Common myeloid progenitor, CD34-positive (primary cell): ENCODE measurements at regions not wholly inside any gene's neighbourhood (a gene's known extent, or its start where the extent isn't known, plus 50 kb on each side); places are given as distances from the start of the nearest gene placed in this dataset.
A peak's percentile ranks its signal among the peaks of the same experiment; 100 is the strongest.

Source experiments
- CTCF ChIA-PET: fragments of 350-600 bp; sonication (Branson Sonifier 250); formaldehyde crosslinking; loops from one replicate; lab custom pipeline; 2021; ENCODE audit warnings: antibody characterized with exemption; lab: Charles Lee
- POLR2A ChIA-PET: fragments of 350-600 bp; sonication (Branson Sonifier 250); formaldehyde crosslinking; loops from one replicate; lab custom pipeline; 2021; ENCODE audit warnings: antibody characterized with exemption; lab: Charles Lee
- DNase-seq, 3 donors: peaks; one replicate each; pipeline versions ENCODE4 v3.0.0 to v3.0.0-alpha.2; 2013
- H3K27ac ChIP-seq, 2 experiments: 1 replicate in 1 of 2; 2 replicates in 1 of 2; pipeline ENCODE4 v1.7.0; 2013; ENCODE audit warnings: inconsistent platforms in 2 of 2, low read length in 2 of 2, mild to moderate bottlenecking in 2 of 2, low read depth in 1 of 2, moderate library complexity in 1 of 2; ENCODE audit not compliant: severe bottlenecking in 2 of 2, insufficient read depth in 1 of 2, poor library complexity in 1 of 2
- H3K27me3 ChIP-seq, 5 experiments: replicated peaks in 2 of 5; 1 replicate in 3 of 5; 2 replicates in 2 of 5; pipeline versions ENCODE4 v1.6.1 to v1.7.0; 2013; ENCODE audit warnings: low read length in 4 of 5, mild to moderate bottlenecking in 2 of 5, moderate library complexity in 2 of 5, inconsistent platforms in 1 of 5; ENCODE audit not compliant: insufficient read depth in 5 of 5, control insufficient read depth in 4 of 5
- H3K36me3 ChIP-seq, 4 experiments: 1 replicate in 2 of 4; 2 replicates in 2 of 4; pipeline versions ENCODE4 v1.6.1 to v1.7.0; 2013; ENCODE audit warnings: low read length in 3 of 4, control low read depth in 1 of 4, mild to moderate bottlenecking in 1 of 4; ENCODE audit not compliant: control insufficient read depth in 4 of 4, insufficient read depth in 4 of 4
- H3K4me1 ChIP-seq, 4 experiments: 1 replicate in 3 of 4; 2 replicates in 1 of 4; pipeline versions ENCODE4 v1.6.1 to v1.7.1; 2013; ENCODE audit warnings: low read length in 3 of 4, mild to moderate bottlenecking in 3 of 4, control low read depth in 1 of 4, inconsistent platforms in 1 of 4, moderate library complexity in 1 of 4; ENCODE audit not compliant: control insufficient read depth in 4 of 4, insufficient read depth in 4 of 4; ENCODE audit errors: control extremely low read depth in 1 of 4
- H3K4me3 ChIP-seq, 7 experiments: 1 replicate in 4 of 7; 2 replicates in 3 of 7; pipeline versions ENCODE4 v1.5.1 to v1.7.0; 2013; ENCODE audit warnings: mild to moderate bottlenecking in 7 of 7, low read length in 6 of 7, moderate library complexity in 6 of 7, inconsistent platforms in 2 of 7, low read depth in 2 of 7, control low read depth in 1 of 7; ENCODE audit not compliant: insufficient read depth in 4 of 7, control insufficient read depth in 1 of 7; ENCODE audit errors: extremely low read depth in 1 of 7
- H3K9me3 ChIP-seq, 5 experiments: 1 replicate in 4 of 5; 2 replicates in 1 of 5; pipeline versions ENCODE4 v1.6.1 to v1.7.1; 2013; ENCODE audit warnings: low read length in 4 of 5, mild to moderate bottlenecking in 2 of 5, inconsistent platforms in 1 of 5, low read depth in 1 of 5, moderate library complexity in 1 of 5; ENCODE audit not compliant: control insufficient read depth in 4 of 5, insufficient read depth in 2 of 5; ENCODE audit errors: control extremely low read depth in 1 of 5
- WGBS: methylation state at CpG from one replicate; pipeline ENCODE4 v1.1.5; 2013; ENCODE audit not compliant: insufficient coverage; 5-methylcytosine and 5-hydroxymethylcytosine counted together

- Histone ChIP-seq H3K4me3 (no peak overlapping the region), H3K36me3 (no peaks in the 10 kb centered on the region), H3K4me1 (peaks cover 2 to 9% (median 5%) of the 10 kb centered on the region in 4 experiments), H3K27me3 (no peaks in the 10 kb centered on the region), H3K27ac (no peak overlapping the region), H3K9me3 (no peaks in the 10 kb centered on the region)
- WGBS = no CpG with 5 or more reads among the region's 2 CpGs
- CTCF ChIA-PET = no interaction called here
- POLR2A ChIA-PET = no interaction called here
- DNase-seq = peak in 2 of 3 donors; percentile 37 to 64
Observed at GRCh38 chr10:120656107-120656506, 195.1 kb upstream of the WDR11 start.

DNA sequence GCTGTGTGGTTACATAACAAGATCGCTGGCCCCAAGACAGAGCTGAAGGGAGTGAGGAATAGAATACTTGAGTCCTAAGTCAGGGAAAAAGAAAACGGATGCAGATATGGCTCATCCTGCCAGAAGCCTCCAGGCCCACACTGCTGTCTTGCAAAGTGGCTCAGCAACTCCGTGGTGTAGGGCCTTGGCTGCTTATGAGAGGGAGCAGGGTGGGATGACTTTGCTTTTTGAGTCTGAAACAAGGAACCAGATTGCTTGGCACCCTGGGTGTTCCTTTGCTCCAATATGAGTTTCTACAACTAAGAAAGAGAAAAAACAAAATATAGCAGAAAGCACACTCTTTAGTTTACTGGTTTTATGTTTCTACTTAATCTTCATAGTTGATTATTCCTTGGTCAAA is 193.8 kb upstream of the WDR11 start:
- DNase-seq = peak; percentile 29 to 79 (median 69)

GRCh38 chr10:120658943-120659885 is 191.9 kb upstream of the WDR11 start:
- no peak overlapping the region for H3K4me3 ChIP-seq
- no peaks in the 10 kb centered on the region for H3K36me3 ChIP-seq
- H3K27ac ChIP-seq = no peak overlapping the region
- ChIA-PET POLR2A (no interaction called here), CTCF (interaction anchor here (1.6 kb wide), 1 partner anchor 58 kb away, joined by 3 read pairs; no protein-coding TSS in a partner anchor)
- H3K9me3 ChIP-seq = no peaks in the 10 kb centered on the region
- H3K4me1 ChIP-seq = peaks cover 2 to 9% (median 5%) of the 10 kb centered on the region in 4 experiments
- no peaks in the 10 kb centered on the region for H3K27me3 ChIP-seq
- WGBS = no CpG with 5 or more reads among the region's 4 CpGs
- DNase-seq = no peak

More for the DNA sequence above, 193.8 kb upstream of the WDR11 start:
- 11% methylated on average over 3 of the region's 3 CpGs for WGBS
- Histone ChIP-seq H3K27ac (no peak overlapping the region), H3K36me3 (no peaks in the 10 kb centered on the region), H3K4me3 (no peak overlapping the region), H3K9me3 (no peaks in the 10 kb centered on the region), H3K4me1 (peaks cover 2 to 9% (median 5%) of the 10 kb centered on the region in 4 experiments), H3K27me3 (no peaks in the 10 kb centered on the region)
- CTCF ChIA-PET = no interaction called here
- POLR2A ChIA-PET = no interaction called here

GRCh38 chr10:120666308-120666707 is 184.9 kb upstream of the WDR11 start:
- H3K4me3 ChIP-seq = no peak overlapping the region
- CTCF ChIA-PET = no interaction called here
- WGBS = 97% methylated on average over 4 of the region's 4 CpGs
- POLR2A ChIA-PET = no interaction called here
- peaks cover 0 to 9% (median 7%) of the 10 kb centered on the region in 4 experiments for H3K4me1 ChIP-seq
- no peak overlapping the region for H3K27ac ChIP-seq
- no peaks in the 10 kb centered on the region for H3K27me3 ChIP-seq
- H3K36me3 ChIP-seq = no peaks in the 10 kb centered on the region
- DNase-seq = no peak
- H3K9me3 ChIP-seq = peaks cover 0 to 4% (median 0%) of the 10 kb centered on the region in 5 experiments

DNA sequence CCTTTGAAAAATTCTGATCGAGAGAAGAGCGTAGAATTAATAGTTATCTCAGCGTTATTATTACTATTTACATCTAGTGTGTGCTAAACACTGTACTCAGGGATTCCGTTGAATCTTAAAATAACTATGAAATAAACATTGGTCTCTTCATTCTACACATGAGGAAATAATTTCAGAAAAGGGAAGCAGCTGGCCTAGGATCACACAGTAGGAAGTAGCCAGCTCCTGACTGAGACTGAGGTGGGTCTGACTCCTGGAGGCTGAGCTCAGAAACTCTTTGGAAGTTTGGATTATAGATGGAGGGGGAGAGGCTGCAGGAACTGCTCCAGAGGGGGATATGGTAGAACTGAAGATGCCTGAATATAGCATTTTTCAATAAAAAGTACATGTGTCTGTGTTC is 183.9 kb upstream of the WDR11 start:
- Histone ChIP-seq H3K36me3 (no peaks in the 10 kb centered on the region), H3K4me1 (peaks cover 0 to 9% (median 7%) of the 10 kb centered on the region in 4 experiments), H3K4me3 (no peak overlapping the region), H3K27ac (no peak overlapping the region), H3K9me3 (peaks cover 0 to 4% (median 0%) of the 10 kb centered on the region in 5 experiments), H3K27me3 (no peaks in the 10 kb centered on the region)
- WGBS = no CpG with 5 or more reads among the region's 4 CpGs
- peak in 2 of 3 donors; percentile 28 to 50 for DNase-seq
- POLR2A ChIA-PET = no interaction called here
- CTCF ChIA-PET = no interaction called here

- Histone ChIP-seq H3K4me3 (no peak overlapping the region), H3K27ac (no peak overlapping the region), H3K4me1 (peaks cover 0 to 9% (median 7%) of the 10 kb centered on the region in 4 experiments), H3K27me3 (no peaks in the 10 kb centered on the region), H3K36me3 (no peaks in the 10 kb centered on the region), H3K9me3 (peaks cover 0 to 6% (median 2%) of the 10 kb centered on the region in 5 experiments)
- ChIA-PET CTCF (no interaction called here), POLR2A (no interaction called here)
- WGBS = no CpG with 5 or more reads among the region's 2 CpGs
- no peak for DNase-seq
Observed at GRCh38 chr10:120671491-120671890, 179.7 kb upstream of the WDR11 start.

DNA sequence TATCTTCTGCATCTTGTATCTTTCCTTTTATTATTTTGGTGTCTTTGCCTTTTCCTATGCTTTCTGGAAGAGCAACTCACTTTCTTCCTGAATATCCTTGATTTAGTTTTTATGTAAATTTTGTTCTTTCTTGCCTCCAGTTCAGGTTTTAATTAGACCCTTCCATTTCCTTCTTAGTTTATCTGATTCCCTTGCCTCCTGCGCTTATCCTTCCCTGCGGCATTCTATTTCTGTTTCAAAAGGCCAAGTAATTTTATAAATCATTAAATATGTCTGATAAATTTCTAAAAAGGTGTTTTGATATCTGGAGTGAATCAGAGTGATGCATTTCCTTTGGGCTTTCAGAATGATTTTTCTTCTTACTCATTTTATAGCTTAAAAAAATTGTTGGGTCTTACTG is 167.7 kb upstream of the WDR11 start:
- Histone ChIP-seq H3K27ac (no peak overlapping the region), H3K27me3 (no peaks in the 10 kb centered on the region), H3K4me3 (no peak overlapping the region), H3K36me3 (no peaks in the 10 kb centered on the region), H3K9me3 (peaks cover 0 to 1% (median 0%) of the 10 kb centered on the region in 5 experiments), H3K4me1 (peaks cover 10 to 25% (median 23%) of the 10 kb centered on the region in 4 experiments)
- no CpG with 5 or more reads among the region's 2 CpGs for WGBS
- DNase-seq = no peak
- POLR2A ChIA-PET = no interaction called here
- CTCF ChIA-PET = interaction anchor here (0.8 kb wide), 1 partner anchor 42 kb away, joined by 3 read pairs; no protein-coding TSS in a partner anchor
